Heart left ventricle (tissue), 16 donors: ENCODE measurements at regions not wholly inside any gene's neighbourhood (a gene's known extent, or its start where the extent isn't known, plus 50 kb on each side); places are given as distances from the start of the nearest gene placed in this dataset.

Source experiments
- ATAC-seq, 4 donors: fragments of 200-7000 bp; cut with Tn5 transposase; one replicate each; pipeline ENCODE4 v1.9.1; 2020 to 2022; ENCODE audit warnings: moderate library complexity in 4 of 4, mild to moderate bottlenecking in 3 of 4, moderate number of reproducible peaks in 1 of 4
- DNase-seq, 5 donors: peaks; one replicate each; pipeline ENCODE4 v3.0.0-alpha.2; 2020
- H3K27ac ChIP-seq, 12 donors: fragments of 200-600 bp; sonication (generic) in 4 of 12; one replicate each; pipeline versions ENCODE4 v1.5.0 to v1.8.0; 2016 to 2022; ENCODE audit warnings: mild to moderate bottlenecking in 2 of 12
- H3K27me3 ChIP-seq, 9 donors: fragments of 200-600 bp; sonication (generic) in 2 of 9; one replicate each; pipeline versions ENCODE4 v1.5.1 to v1.8.0; 2016 to 2022; ENCODE audit warnings: mild to moderate bottlenecking in 3 of 9
- H3K36me3 ChIP-seq, 9 donors: fragments of 200-600 bp; sonication (generic) in 2 of 9; one replicate each; pipeline versions ENCODE4 v1.5.0 to v1.8.0; 2018 to 2022; ENCODE audit warnings: mild to moderate bottlenecking in 2 of 9
- H3K4me1 ChIP-seq, 12 donors: fragments of 200-600 bp; sonication (generic) in 4 of 12; one replicate each; pipeline versions ENCODE4 v1.5.0 to v1.8.0; 2016 to 2022; ENCODE audit warnings: mild to moderate bottlenecking in 3 of 12
- H3K4me3 ChIP-seq, 12 donors: fragments of 200-600 bp; sonication (generic) in 4 of 12; one replicate each; pipeline versions ENCODE4 v1.5.0 to v1.8.0; 2017 to 2022; ENCODE audit warnings: mild to moderate bottlenecking in 9 of 12, moderate library complexity in 4 of 12
- H3K9me3 ChIP-seq, 12 donors: fragments of 200-600 bp; sonication (generic) in 4 of 12; one replicate each; pipeline versions ENCODE4 v1.5.0 to v1.8.0; 2016 to 2022; ENCODE audit warnings: mild to moderate bottlenecking in 1 of 12
- POLR2A ChIP-seq, 2 donors: fragments of 450-650 bp; IDR thresholded peaks; one replicate each; pipeline ENCODE4 v1.6.1; 2017; ENCODE audit warnings: antibody characterized with exemption in 2 of 2, mild to moderate bottlenecking in 2 of 2, moderate library complexity in 2 of 2
- WGBS, 4 donors: extraction: QIAGEN DNeasy Blood & Tissue Kit in 2 of 4; methylation state at CpG; one replicate each; pipeline versions ENCODE4 v1.1.5 to v1.1.7; 2013 to 2018; 5-methylcytosine and 5-hydroxymethylcytosine counted together
- intact Hi-C, 10 donors: fragments of 100-400 bp; cut with DNase I; formaldehyde crosslinking; loops; one replicate each; pipeline versions ENCODE4 v1.11.1 to v1.14.2; 2022
- TF ChIP-seq, protein P1 (sequence below), 12 donors: fragments of 200-600 bp; sonication (generic) in 4 of 12; IDR thresholded peaks; one replicate each; pipeline versions ENCODE4 v1.5.0 to v1.8.0; 2018 to 2022; ENCODE audit warnings: antibody characterized with exemption in 12 of 12, mild to moderate bottlenecking in 5 of 12
- donor health status: ischemic (EF 13 %, LVEDD 7.1; RV severe dilation, severe dysfunction).
- donor health status: healthy with polysubstance abuse.
- donor health status: DM: no; HTN: yes; CAD: no.
- donor health status: DM: no; HTN: no; CAD: no.
- donor health status: ischemic (EF 25% LVEDD 6.9; RV normal size, moderate dysfunction).
- donor health status: ischemic (EF 25% LVEDD 5.7; RV mildly dilated, moderate dysfunction).
- donor health status: healthy.
- donor health status: DM: yes; HTN: yes; CAD: no.
- donor health status: ischemic (EF 35%, LVEDD 5.7; RV mildly dilated, moderate dysfunction).
- donor health status: nonischemic (EF 11% LVEDD 7.7; RV severe dilation, severe dysfunction).
- donor health status: DM: yes; HTN: yes; CAD: no.
- donor health status: PGD.
- donor health status: ischemic (EF 29% LVEDD 5.4; RV normal size, mild dysfunction).
- donor health status: nonischemic (EF 23%, LVEDD 6.1; RV moderate dilation, normal function).

DNA sequence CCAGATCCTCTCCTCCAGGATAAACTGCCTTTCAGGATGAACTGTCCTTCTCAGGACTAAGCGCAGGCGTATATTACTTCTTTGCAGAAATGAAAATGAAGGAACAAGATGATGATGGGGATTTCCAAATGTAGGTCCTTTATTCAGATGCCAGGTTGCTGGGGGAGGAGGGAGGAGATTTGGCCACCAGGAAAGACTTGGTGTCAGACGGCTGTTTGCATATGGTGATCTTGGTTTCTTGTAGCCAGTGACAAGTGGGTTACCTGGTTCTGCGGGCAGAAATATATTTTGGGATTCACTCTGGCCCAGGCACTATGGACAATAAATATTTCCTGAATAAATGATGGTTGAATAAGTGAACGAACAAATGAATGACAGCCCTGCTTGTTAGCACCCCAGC lies 243.4 kb downstream of the MIAT start:
- no peaks in the 10 kb centered on the region for H3K36me3 ChIP-seq
- H3K27ac ChIP-seq: no peak overlapping the region
- TF ChIP-seq, protein P1, sequence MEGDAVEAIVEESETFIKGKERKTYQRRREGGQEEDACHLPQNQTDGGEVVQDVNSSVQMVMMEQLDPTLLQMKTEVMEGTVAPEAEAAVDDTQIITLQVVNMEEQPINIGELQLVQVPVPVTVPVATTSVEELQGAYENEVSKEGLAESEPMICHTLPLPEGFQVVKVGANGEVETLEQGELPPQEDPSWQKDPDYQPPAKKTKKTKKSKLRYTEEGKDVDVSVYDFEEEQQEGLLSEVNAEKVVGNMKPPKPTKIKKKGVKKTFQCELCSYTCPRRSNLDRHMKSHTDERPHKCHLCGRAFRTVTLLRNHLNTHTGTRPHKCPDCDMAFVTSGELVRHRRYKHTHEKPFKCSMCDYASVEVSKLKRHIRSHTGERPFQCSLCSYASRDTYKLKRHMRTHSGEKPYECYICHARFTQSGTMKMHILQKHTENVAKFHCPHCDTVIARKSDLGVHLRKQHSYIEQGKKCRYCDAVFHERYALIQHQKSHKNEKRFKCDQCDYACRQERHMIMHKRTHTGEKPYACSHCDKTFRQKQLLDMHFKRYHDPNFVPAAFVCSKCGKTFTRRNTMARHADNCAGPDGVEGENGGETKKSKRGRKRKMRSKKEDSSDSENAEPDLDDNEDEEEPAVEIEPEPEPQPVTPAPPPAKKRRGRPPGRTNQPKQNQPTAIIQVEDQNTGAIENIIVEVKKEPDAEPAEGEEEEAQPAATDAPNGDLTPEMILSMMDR (IDR thresholded peaks at IDR 0.05): no peak
- TF ChIP-seq POLR2A (IDR thresholded peaks at IDR 0.05): no peak
- no peak for DNase-seq
- no peak for ATAC-seq
- intact Hi-C loops: no loop called here
- H3K9me3 ChIP-seq: no peaks in the 10 kb centered on the region
- H3K27me3 ChIP-seq: peaks cover 0 to 30% (median 5%) of the 10 kb centered on the region in 9 donors
- 82 to 94% (median 91%) methylated on average over 5 of the region's 5 CpGs for WGBS, 4 donors
- no peak overlapping the region for H3K4me3 ChIP-seq
- H3K4me1 ChIP-seq: peaks cover 0 to 9% (median 0%) of the 10 kb centered on the region in 12 donors

DNA sequence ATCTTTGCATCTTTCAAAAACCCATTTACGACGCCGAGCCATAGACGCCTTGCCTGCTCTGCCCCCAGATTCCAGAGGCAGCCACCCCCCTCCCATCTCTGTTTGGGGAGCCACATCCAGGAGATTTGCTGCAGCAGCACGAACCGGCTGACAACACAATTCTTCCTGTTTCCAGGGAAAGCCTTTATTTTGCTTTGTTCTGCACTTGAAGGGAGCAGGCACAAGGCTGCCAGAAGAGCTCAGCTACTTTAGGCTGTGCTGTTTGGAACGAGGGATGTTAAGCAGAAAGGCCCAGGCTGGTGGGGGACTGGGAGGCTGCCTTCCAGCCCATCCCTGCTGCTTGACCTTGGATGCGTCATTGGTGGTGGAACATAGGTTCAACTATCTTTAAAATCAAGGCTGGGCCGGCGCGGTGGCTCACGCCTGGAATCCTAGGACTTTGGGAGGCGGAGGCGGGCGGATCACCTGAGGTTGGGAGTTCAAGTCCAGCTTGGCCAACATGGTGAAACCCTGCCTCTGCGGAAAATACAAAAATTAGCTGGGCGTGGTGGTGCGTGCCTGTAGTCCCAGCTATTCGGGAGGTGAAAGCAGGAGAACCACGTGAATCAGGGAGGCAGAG lies 243.9 kb downstream of the MIAT start:
- H3K4me1 ChIP-seq: peaks cover 0 to 9% (median 0%) of the 10 kb centered on the region in 12 donors
- no peak for TF ChIP-seq POLR2A (IDR thresholded peaks at IDR 0.05)
- TF ChIP-seq, protein P1 (IDR thresholded peaks at IDR 0.05): no peak
- intact Hi-C loops: no loop called here
- no peaks in the 10 kb centered on the region for H3K36me3 ChIP-seq
- ATAC-seq (no peak), DNase-seq (no peak)
- H3K9me3 ChIP-seq: no peaks in the 10 kb centered on the region
- 85 to 92% (median 89%) methylated on average over 20 of the region's 20 CpGs for WGBS, 4 donors
- H3K27me3 ChIP-seq: peaks cover 0 to 30% (median 5%) of the 10 kb centered on the region in 9 donors
- no peak overlapping the region for H3K4me3 ChIP-seq
- H3K27ac ChIP-seq: no peak overlapping the region

DNA sequence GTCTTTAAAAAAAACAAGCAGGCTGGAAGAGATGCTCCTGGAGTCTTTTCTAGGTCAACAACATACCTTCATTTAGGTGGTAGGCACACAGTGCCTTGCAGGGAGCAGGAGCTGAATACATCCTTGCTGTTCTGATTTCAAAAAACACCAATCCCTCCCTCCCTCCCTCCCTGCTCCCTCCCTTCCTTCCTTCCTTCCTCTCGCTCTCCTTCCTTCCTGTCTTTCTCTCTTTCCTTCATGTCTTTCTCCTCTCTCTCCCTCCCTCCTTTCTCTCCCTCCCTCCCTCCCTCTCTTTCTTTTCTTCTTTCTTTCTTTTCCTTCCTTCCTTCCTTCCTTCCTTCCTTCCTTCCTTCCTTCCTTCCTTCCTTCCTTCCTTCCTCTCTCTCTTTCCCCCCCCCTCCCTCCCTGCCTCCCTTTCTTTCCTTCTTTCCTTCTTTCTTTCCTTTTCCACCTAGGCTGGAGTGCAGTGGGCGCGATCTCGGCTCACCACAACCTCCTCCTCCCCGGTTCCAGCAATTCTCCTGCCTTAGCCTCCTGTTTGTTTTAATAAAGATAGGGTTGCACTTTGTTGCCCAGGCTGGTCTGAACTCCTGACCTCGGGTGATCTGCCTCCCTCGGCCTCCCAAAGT lies 245.1 kb downstream of the MIAT start:
- ATAC-seq (no peak), DNase-seq (no peak)
- intact Hi-C loops: no loop called here
- TF ChIP-seq POLR2A (IDR thresholded peaks at IDR 0.05): no peak
- TF ChIP-seq, protein P1 (IDR thresholded peaks at IDR 0.05): no peak
- WGBS, 4 donors: 32 to 38% (median 36%) methylated on average over 7 of the region's 7 CpGs
- H3K9me3 ChIP-seq: no peaks in the 10 kb centered on the region
- H3K36me3 ChIP-seq: no peaks in the 10 kb centered on the region
- peaks cover 0 to 9% (median 0%) of the 10 kb centered on the region in 12 donors for H3K4me1 ChIP-seq
- H3K27me3 ChIP-seq: peaks cover 0 to 30% (median 5%) of the 10 kb centered on the region in 9 donors
- H3K4me3 ChIP-seq: peak overlapping the region in 7 of 12 donors; percentile 2 to 39 (median 18)
- no peak overlapping the region for H3K27ac ChIP-seq

DNA sequence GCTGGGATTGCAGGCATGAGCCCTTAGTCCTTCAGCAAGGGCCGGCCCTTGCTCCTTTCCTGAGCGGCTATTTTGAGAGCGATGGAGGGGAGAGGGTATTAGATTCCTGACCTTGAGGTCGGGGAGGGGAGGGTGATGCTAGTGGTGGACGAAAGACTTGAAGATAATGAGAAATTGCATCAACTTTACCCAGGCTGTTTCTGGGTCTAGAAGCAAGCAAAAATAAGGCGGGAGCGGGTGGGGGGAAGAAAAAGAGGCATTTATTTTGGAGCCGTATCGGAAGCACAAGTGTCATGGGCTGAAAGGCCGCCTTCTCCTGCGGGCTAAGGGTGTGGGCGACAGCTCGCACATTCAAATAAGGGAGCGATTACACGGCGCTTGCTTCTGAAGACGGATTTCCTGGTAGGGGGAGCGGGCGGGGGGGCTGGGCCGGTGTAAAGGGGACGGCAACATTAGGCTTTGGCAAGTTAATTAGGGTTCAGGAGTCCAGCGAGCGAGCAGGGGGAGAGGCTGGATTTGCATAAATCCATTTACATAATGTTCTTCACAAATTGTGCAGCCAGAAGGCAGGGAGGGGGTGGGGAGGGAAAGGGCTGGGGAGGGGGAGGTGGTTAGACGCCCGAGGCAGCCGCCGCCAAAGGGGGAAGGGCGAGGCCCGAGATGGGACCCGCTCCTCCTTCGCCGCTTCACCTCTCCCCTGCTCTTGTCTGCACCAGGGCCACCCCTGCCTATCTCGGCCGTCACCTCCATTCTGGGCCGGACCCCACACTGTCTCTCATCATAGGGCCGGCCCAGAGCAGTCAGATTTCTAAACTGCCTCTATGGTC lies 245.9 kb downstream of the MIAT start:
- TF ChIP-seq, protein P1 (IDR thresholded peaks at IDR 0.05): no peak
- no peak for TF ChIP-seq POLR2A (IDR thresholded peaks at IDR 0.05)
- Histone ChIP-seq H3K9me3 (no peaks in the 10 kb centered on the region), H3K36me3 (no peaks in the 10 kb centered on the region), H3K27ac (no peak overlapping the region), H3K4me3 (peak overlapping the region in 7 of 12 donors; percentile 2 to 39 (median 18)), H3K4me1 (peaks cover 0 to 9% (median 0%) of the 10 kb centered on the region in 12 donors), H3K27me3 (peaks cover 0 to 30% (median 5%) of the 10 kb centered on the region in 9 donors)
- intact Hi-C loops: no loop called here
- 20 to 38% (median 24%) methylated on average over 36 of the region's 36 CpGs for WGBS, 4 donors
- ATAC-seq: no peak
- DNase-seq: no peak
